Endothelial cell of umbilical vein (primary cell): ENCODE measurements at regions not wholly inside any gene's neighbourhood (a gene's known extent, or its start where the extent isn't known, plus 50 kb on each side); places are given as distances from the start of the nearest gene placed in this dataset.

Experiments used
- BruUV-seq: library from RNA; stranded (reverse); fragments of 400-500 nt; replicated peaks from 2 replicates; lab custom pipeline; 2021; lab: Mats Ljungman, UMichigan
- CTCF ChIA-PET: fragments of 300-600, 350-600 bp; sonication (Branson Sonifier 250); formaldehyde crosslinking; loops from one replicate; lab custom pipeline; 2021; ENCODE audit warnings: antibody characterized with exemption, inconsistent platforms; lab: Charles Lee
- POLR2A ChIA-PET: fragments of 300-600, 350-600 bp; sonication (Branson Sonifier 250); formaldehyde crosslinking; loops from one replicate; lab custom pipeline; 2021; ENCODE audit warnings: antibody characterized with exemption, inconsistent platforms; lab: Charles Lee
- DNase-seq: peaks from one replicate; pipeline ENCODE4 v3.0.0-alpha.2; 2011; ENCODE audit warnings: low read depth, low spot score
- FAIRE-seq: peaks from 2 replicates; lab custom pipeline; 2011; peaks lifted over from hg19 to GRCh38; lab: Jason Lieb, UNC
- H2AFZ ChIP-seq: 2 replicates; pipeline ENCODE4 v1.6.0; 2012; ENCODE audit warnings: low read depth, low read length, control low read depth, inconsistent platforms
- H3K27ac ChIP-seq: 2 replicates; pipeline ENCODE4 v1.5.1; 2011; ENCODE audit warnings: low read depth, mild to moderate bottlenecking, control low read depth, low read length, moderate library complexity; ENCODE audit not compliant: insufficient read depth
- H3K27me3 ChIP-seq, 2 experiments: 2 replicates each; pipeline versions ENCODE4 v1.6.0 to v1.6.1; 2011; ENCODE audit warnings: low read length in 2 of 2, mixed read lengths in 1 of 2; ENCODE audit not compliant: control insufficient read depth in 2 of 2, insufficient read depth in 2 of 2
- H3K36me3 ChIP-seq, 2 experiments: 2 replicates in 1 of 2; 3 replicates in 1 of 2; pipeline ENCODE4 v1.5.1; 2011; ENCODE audit warnings: low read length in 2 of 2, mild to moderate bottlenecking in 1 of 2, moderate library complexity in 1 of 2; ENCODE audit not compliant: control insufficient read depth in 2 of 2, insufficient read depth in 2 of 2; ENCODE audit errors: extremely low read depth in 1 of 2
- H3K4me1 ChIP-seq: 3 replicates; pipeline ENCODE4 v1.5.1; 2011; ENCODE audit warnings: mild to moderate bottlenecking, low read length; ENCODE audit not compliant: control insufficient read depth, insufficient read depth; ENCODE audit errors: extremely low read depth
- H3K4me2 ChIP-seq: 2 replicates; pipeline ENCODE4 v1.6.1; 2011; ENCODE audit warnings: low read length, control low read depth, mixed read lengths; ENCODE audit not compliant: insufficient read depth
- H3K4me3 ChIP-seq, 3 experiments: fragments of 200-600 bp in 1 of 3; sonication (generic), shearing (Covaris generic) in 1 of 3; replicated peaks in 1 of 3; 2 replicates each; pipeline ENCODE4 v1.5.1; 2011 to 2016; ENCODE audit warnings: control low read depth in 3 of 3, low read length in 3 of 3, mild to moderate bottlenecking in 2 of 3, inconsistent platforms in 1 of 3, low read depth in 1 of 3, moderate library complexity in 1 of 3; ENCODE audit not compliant: insufficient read depth in 1 of 3
- H3K79me2 ChIP-seq: 2 replicates; pipeline ENCODE4 v1.6.0; 2012; ENCODE audit warnings: low read length, inconsistent platforms; ENCODE audit not compliant: control insufficient read depth, insufficient read depth
- H3K9ac ChIP-seq: replicated peaks from 2 replicates; pipeline ENCODE3; 2011; ENCODE audit warnings: low read length, control low read depth; ENCODE audit not compliant: insufficient read depth; ENCODE audit errors: extremely low read depth
- H3K9me1 ChIP-seq: replicated peaks from 3 replicates; pipeline ENCODE4 v1.6.0; 2011; ENCODE audit warnings: mild to moderate bottlenecking, low read length; ENCODE audit not compliant: control insufficient read depth, insufficient read depth; ENCODE audit errors: extremely low read depth
- H3K9me3 ChIP-seq: replicated peaks from 2 replicates; pipeline ENCODE4 v1.5.1; 2012; ENCODE audit warnings: low read length, inconsistent platforms; ENCODE audit not compliant: control insufficient read depth, insufficient read depth
- H4K20me1 ChIP-seq: replicated peaks from 2 replicates; pipeline ENCODE3; 2011; ENCODE audit warnings: mild to moderate bottlenecking, low read length; ENCODE audit not compliant: control insufficient read depth, insufficient read depth; ENCODE audit errors: extremely low read depth
- CTCF ChIP-seq, 2 donors: IDR thresholded peaks; 1 replicate in 1 of 2; 2 replicates in 1 of 2; pipeline ENCODE4 v1.5.1; 2011; ENCODE audit warnings: low read length in 2 of 2, mild to moderate bottlenecking in 2 of 2, moderate library complexity in 2 of 2, control low read depth in 1 of 2, inconsistent platforms in 1 of 2, low read depth in 1 of 2; ENCODE audit not compliant: insufficient read depth in 1 of 2; ENCODE audit errors: extremely low read depth in 1 of 2
- EZH2 ChIP-seq: IDR thresholded peaks from 2 replicates; pipeline ENCODE4 v1.6.1; 2012; ENCODE audit warnings: borderline replicate concordance, low read depth, mild to moderate bottlenecking, moderate library complexity, low read length, inconsistent platforms; ENCODE audit not compliant: severe bottlenecking
- FOS ChIP-seq: IDR thresholded peaks from 2 replicates; pipeline ENCODE4 v1.6.1; 2011; ENCODE audit warnings: mild to moderate bottlenecking, low read length, moderate library complexity, borderline replicate concordance; ENCODE audit not compliant: insufficient read depth
- GATA2 ChIP-seq: IDR thresholded peaks from 2 replicates; pipeline ENCODE4 v1.7.0; 2011; ENCODE audit warnings: low read depth, mild to moderate bottlenecking, moderate library complexity, mixed read lengths, low read length; ENCODE audit not compliant: insufficient read length, insufficient read depth
- JUN ChIP-seq: IDR thresholded peaks from 2 replicates; pipeline ENCODE4 v1.6.1; 2011; ENCODE audit warnings: borderline replicate concordance, low read depth; ENCODE audit not compliant: insufficient read length, insufficient read depth
- MAX ChIP-seq: IDR thresholded peaks from 2 replicates; pipeline ENCODE4 v1.6.1; 2011; ENCODE audit not compliant: insufficient read depth, insufficient read length
- MYC ChIP-seq: IDR thresholded peaks from one replicate; pipeline ENCODE4 v1.6.1; 2011; ENCODE audit warnings: mild to moderate bottlenecking, low read depth, low read length
- POLR2A ChIP-seq: IDR thresholded peaks from 2 replicates; pipeline ENCODE4 v1.6.1; 2012; ENCODE audit warnings: low read depth, mild to moderate bottlenecking, control low read depth, low read length
- POLR2AphosphoS5 ChIP-seq: IDR thresholded peaks from 2 replicates; pipeline ENCODE4 v1.6.1; 2012; ENCODE audit warnings: low read depth, mild to moderate bottlenecking, control low read depth, low read length, moderate library complexity; ENCODE audit not compliant: insufficient read depth
- dilution Hi-C: fragments of 300-500 bp; cut with MboI; formaldehyde crosslinking; loops from one replicate; pipeline ENCODE4 v1.15.0; 2019; ENCODE audit warnings: low sequenced_read_pairs; ENCODE audit not compliant: extremely low pct_ligation_motif_present
- intact Hi-C: fragments of 100-400 bp; cut with micrococcal nuclease; formaldehyde crosslinking; loops from one replicate; pipeline ENCODE4 v1.10.0; 2022

GRCh38 chr1:244231193-244231571 lies 180.1 kb downstream of the ZBTB18 start:
- peaks cover 10% of the 10 kb centered on the region for H3K4me1 ChIP-seq
- intact Hi-C loops: no loop called here
- no peaks in the 10 kb centered on the region for H3K27me3 ChIP-seq
- FAIRE-seq (no peak), DNase-seq (no peak)
- H3K79me2 ChIP-seq: no peaks in the 10 kb centered on the region
- ChIA-PET POLR2A (no interaction called here), CTCF (no interaction called here)
- no peak overlapping the region for H3K4me3 ChIP-seq
- H2AFZ ChIP-seq: no peak overlapping the region
- dilution Hi-C loops: no loop called here
- no peak overlapping the region for H3K4me2 ChIP-seq
- TF ChIP-seq POLR2A (no peak), JUN (no peak), GATA2 (no peak), FOS (no peak), EZH2 (no peak), MYC (no peak), CTCF (IDR thresholded peaks at IDR 0.05; ENCODE audit: extremely low read depth in 1 of 2, insufficient read depth in 1 of 2, low read depth in 1 of 2, low read length in 2 of 2) (no peak), MAX (no peak), POLR2AphosphoS5 (no peak)
- BruUV-seq: no TSS peak
- no peaks in the 10 kb centered on the region for H4K20me1 ChIP-seq
- no peaks in the 10 kb centered on the region for H3K36me3 ChIP-seq
- H3K9ac ChIP-seq: no peak overlapping the region
- H3K27ac ChIP-seq: no peak overlapping the region
- H3K9me1 ChIP-seq: no peaks in the 10 kb centered on the region
- H3K9me3 ChIP-seq: no peaks in the 10 kb centered on the region
